ENCODE measurements at regions not wholly inside any gene's neighbourhood (a gene's known extent, or its start where the extent isn't known, plus 50 kb on each side); places are given as distances from the start of the nearest gene placed in this dataset.
A peak's percentile ranks its signal among the peaks of the same experiment; 100 is the strongest.

GRCh38 chr4:73929278-73929677 lies 52.5 kb downstream of the PF4 start:
- BruUV-seq (replicated peaks), result no TSS peak
- intact Hi-C loops (cut with micrococcal nuclease; ENCODE audit: unreplicated experiment) (no loop called here), in situ Hi-C loops (cut with HindIII; ENCODE audit: low pct_unique_long_range_greater_than_20kb, low sequenced_read_pairs) (no loop called here)
- H3K27me3 ChIP-seq (ENCODE audit: control insufficient read depth, insufficient read depth, low read length), result no peaks in the 10 kb centered on the region
- ChIA-PET POLR2A (no interaction called here), CTCF (no interaction called here)
- ATAC-seq (no peak), DNase-seq (ENCODE audit: low read depth, low spot score) (no peak)
- no peak overlapping the region for H3K27ac ChIP-seq (ENCODE audit: low read length)
- no peaks in the 10 kb centered on the region for H3K9me3 ChIP-seq (ENCODE audit: control insufficient read depth, insufficient read depth, low read depth, low read length)
- TF ChIP-seq TCF7L2 (IDR thresholded peaks at IDR 0.05; ENCODE audit: low read depth, low read length), result no peak
- no peak for TF ChIP-seq POLR2AphosphoS5 (IDR thresholded peaks at IDR 0.05; ENCODE audit: low read depth, low read length)
- TF ChIP-seq REST (IDR thresholded peaks at IDR 0.05; ENCODE audit: insufficient read depth in 1 of 2, low read depth in 2 of 2, low read length in 1 of 2), result no peak
- TF ChIP-seq SIN3A (IDR thresholded peaks at IDR 0.05; ENCODE audit: borderline replicate concordance, insufficient read depth, low read depth, low read length), result no peak
- TF ChIP-seq CTCF (IDR thresholded peaks at IDR 0.05), result no peak
- H3K4me1 ChIP-seq (ENCODE audit: control insufficient read depth, insufficient read depth, low read length), result no peaks in the 10 kb centered on the region
- H3K36me3 ChIP-seq (ENCODE audit: control insufficient read depth, insufficient read depth, low read length), result no peaks in the 10 kb centered on the region
- H3K4me3 ChIP-seq (ENCODE audit: low read depth in 2 of 2, low read length in 2 of 2), result no peak overlapping the region

GRCh38 chr4:73923631-73923937 lies 54.4 kb downstream of the CXCL1 start:
- no peaks in the 10 kb centered on the region; the same call in 1 of the 2 replicates for H3K4me1 ChIP-seq (ENCODE audit: control insufficient read depth, insufficient read depth, low read length)
- H3K27ac ChIP-seq (ENCODE audit: low read length), result no peak overlapping the region
- peak; percentile 19; the same call in 1 of the 2 replicates for TF ChIP-seq CTCF (IDR thresholded peaks at IDR 0.05)
- no peak for TF ChIP-seq POLR2AphosphoS5 (IDR thresholded peaks at IDR 0.05; ENCODE audit: low read depth, low read length)
- no peak for TF ChIP-seq REST (IDR thresholded peaks at IDR 0.05; ENCODE audit: insufficient read depth in 1 of 2, low read depth in 2 of 2, low read length in 1 of 2)
- H3K27me3 ChIP-seq (ENCODE audit: control insufficient read depth, insufficient read depth, low read length), result no peaks in the 10 kb centered on the region
- no peaks in the 10 kb centered on the region for H3K9me3 ChIP-seq (ENCODE audit: control insufficient read depth, insufficient read depth, low read depth, low read length)
- H3K4me3 ChIP-seq (ENCODE audit: low read depth in 2 of 2, low read length in 2 of 2), result no peak overlapping the region
- ChIA-PET POLR2A (no interaction called here), CTCF (no interaction called here)
- DNase-seq (ENCODE audit: low read depth, low spot score) (no peak), ATAC-seq (no peak)
- in situ Hi-C loops (cut with HindIII; ENCODE audit: low pct_unique_long_range_greater_than_20kb, low sequenced_read_pairs), result no loop called here
- no TSS peak for BruUV-seq (replicated peaks)
- intact Hi-C loops (cut with micrococcal nuclease; ENCODE audit: unreplicated experiment), result loop anchor here (2.0 to 5.0 kb wide), 2 partner anchors 261 to 331 kb away; no protein-coding TSS in a partner anchor
- no peaks in the 10 kb centered on the region for H3K36me3 ChIP-seq (ENCODE audit: control insufficient read depth, insufficient read depth, low read length)

Data from Panc1 (cell line).